ENCODE measurements at regions not wholly inside any gene's neighbourhood (a gene's known extent, or its start where the extent isn't known, plus 50 kb on each side); places are given as distances from the start of the nearest gene placed in this dataset.

- no peak for DNase-seq
- H3K27me3 Mint-ChIP-seq: peaks cover 18% of the 10 kb centered on the region
- no peak overlapping the region for H3K27ac Mint-ChIP-seq
- no peaks in the 10 kb centered on the region for H3K4me1 Mint-ChIP-seq
- CTCF ChIA-PET: no interaction called here
- H3K9me3 Mint-ChIP-seq: no peaks in the 10 kb centered on the region
- H3K4me3 Mint-ChIP-seq: no peak overlapping the region
- no peaks in the 10 kb centered on the region for H3K36me3 Mint-ChIP-seq
Observed at GRCh38 chr20:61129311-61129710, 122.8 kb upstream of the CDH4 start.

- CTCF ChIA-PET: no interaction called here
- Mint-ChIP-seq H3K27me3 (peaks cover 20% of the 10 kb centered on the region), H3K4me3 (no peak overlapping the region), H3K36me3 (no peaks in the 10 kb centered on the region), H3K4me1 (no peaks in the 10 kb centered on the region), H3K27ac (no peak overlapping the region), H3K9me3 (no peaks in the 10 kb centered on the region)
- DNase-seq: no peak
Observed at GRCh38 chr20:61130156-61130555, 121.9 kb upstream of the CDH4 start.

DNA sequence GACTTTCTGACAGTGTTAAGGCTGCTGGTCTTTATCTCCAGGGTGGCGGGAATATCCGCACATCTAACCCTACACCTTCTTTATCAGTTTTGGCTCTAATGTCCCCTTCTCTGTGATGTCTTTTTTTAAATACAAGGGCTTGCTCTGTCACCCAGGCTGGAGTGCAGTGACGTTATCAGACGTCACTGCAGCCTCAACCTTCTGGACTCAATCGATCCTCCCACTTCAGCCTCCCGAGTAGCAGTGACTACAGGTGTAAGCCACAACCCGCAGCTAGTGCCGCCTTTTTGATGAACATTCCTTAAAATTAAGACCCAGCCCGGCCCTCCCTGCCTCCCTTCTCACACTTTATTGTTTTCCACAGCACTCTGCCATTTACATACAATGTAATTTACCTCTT is 120.1 kb upstream of the CDH4 start:
- H3K4me1 Mint-ChIP-seq: no peaks in the 10 kb centered on the region
- no peak overlapping the region for H3K27ac Mint-ChIP-seq
- H3K4me3 Mint-ChIP-seq: no peak overlapping the region
- H3K27me3 Mint-ChIP-seq: peaks cover 22% of the 10 kb centered on the region
- H3K9me3 Mint-ChIP-seq: no peaks in the 10 kb centered on the region
- no peaks in the 10 kb centered on the region for H3K36me3 Mint-ChIP-seq
- no peak for DNase-seq
- CTCF ChIA-PET: no interaction called here

- CTCF ChIA-PET: no interaction called here
- no peak overlapping the region for H3K4me3 Mint-ChIP-seq
- no peaks in the 10 kb centered on the region for H3K36me3 Mint-ChIP-seq
- no peak for DNase-seq
- no peaks in the 10 kb centered on the region for H3K9me3 Mint-ChIP-seq
- no peaks in the 10 kb centered on the region for H3K4me1 Mint-ChIP-seq
- peaks cover 21% of the 10 kb centered on the region for H3K27me3 Mint-ChIP-seq
- H3K27ac Mint-ChIP-seq: no peak overlapping the region
Observed at GRCh38 chr20:61133611-61134010, 118.5 kb upstream of the CDH4 start.

- no peaks in the 10 kb centered on the region for H3K4me1 Mint-ChIP-seq
- H3K36me3 Mint-ChIP-seq: no peaks in the 10 kb centered on the region
- H3K27ac Mint-ChIP-seq: no peak overlapping the region
- H3K27me3 Mint-ChIP-seq: peaks cover 19% of the 10 kb centered on the region
- no peak for DNase-seq
- no peak overlapping the region for H3K4me3 Mint-ChIP-seq
- CTCF ChIA-PET: no interaction called here
- no peaks in the 10 kb centered on the region for H3K9me3 Mint-ChIP-seq
Observed at GRCh38 chr20:61134296-61135030, 117.6 kb upstream of the CDH4 start.

GRCh38 chr20:61135266-61135665 is 116.8 kb upstream of the CDH4 start:
- Mint-ChIP-seq H3K36me3 (no peaks in the 10 kb centered on the region), H3K27me3 (peaks cover 17% of the 10 kb centered on the region), H3K9me3 (no peaks in the 10 kb centered on the region), H3K27ac (no peak overlapping the region), H3K4me3 (no peak overlapping the region), H3K4me1 (no peaks in the 10 kb centered on the region)
- no peak for DNase-seq
- CTCF ChIA-PET: no interaction called here

DNA sequence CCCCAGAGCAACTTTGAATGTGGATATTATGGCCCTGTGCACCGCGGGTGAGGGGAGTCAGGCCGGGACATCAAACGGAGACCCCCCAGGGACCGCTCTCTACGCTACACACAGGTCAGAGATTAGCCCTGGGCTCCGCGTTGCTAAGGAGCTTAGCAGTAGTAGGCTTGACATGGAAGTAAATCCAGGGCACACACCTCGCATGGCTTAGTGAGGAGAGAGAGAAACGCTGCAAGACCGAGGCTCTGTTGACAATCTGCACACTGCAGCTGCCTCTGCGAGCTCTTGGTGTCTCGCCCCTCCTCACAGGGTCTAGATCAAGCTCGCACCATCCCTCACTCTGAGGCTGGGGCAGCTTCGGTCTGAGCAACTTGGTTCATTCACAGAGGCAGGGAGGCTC is 116.1 kb upstream of the CDH4 start:
- CTCF ChIA-PET: no interaction called here
- Mint-ChIP-seq H3K27me3 (peaks cover 11% of the 10 kb centered on the region), H3K27ac (no peak overlapping the region), H3K4me3 (no peak overlapping the region), H3K9me3 (no peaks in the 10 kb centered on the region), H3K36me3 (no peaks in the 10 kb centered on the region), H3K4me1 (no peaks in the 10 kb centered on the region)
- no peak for DNase-seq

GRCh38 chr20:61138566-61138965 is 113.5 kb upstream of the CDH4 start:
- Mint-ChIP-seq H3K4me1 (no peaks in the 10 kb centered on the region), H3K4me3 (no peak overlapping the region), H3K27ac (no peak overlapping the region), H3K36me3 (no peaks in the 10 kb centered on the region), H3K9me3 (no peaks in the 10 kb centered on the region), H3K27me3 (peaks cover 4% of the 10 kb centered on the region)
- CTCF ChIA-PET: no interaction called here
- DNase-seq: no peak

DNA sequence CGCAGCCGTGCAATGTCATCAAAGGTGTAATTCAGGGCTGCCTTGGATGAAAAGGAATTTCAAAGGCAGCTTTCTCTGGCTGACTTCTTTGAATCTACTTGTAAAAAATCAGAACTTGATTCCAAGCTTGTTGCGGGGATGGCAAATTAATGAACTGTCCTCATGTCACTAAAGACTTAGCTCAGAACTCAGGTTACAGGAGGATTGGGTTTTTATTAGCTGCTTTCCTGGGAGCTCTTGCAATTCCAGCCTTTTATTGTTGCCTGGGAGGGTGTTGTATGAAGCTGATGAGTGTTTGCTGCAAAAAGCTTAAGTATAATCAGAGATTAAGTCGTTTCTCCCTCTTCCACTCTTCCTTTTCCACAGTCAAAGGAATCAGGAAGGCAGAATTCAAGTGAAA is 113.0 kb upstream of the CDH4 start:
- no peak overlapping the region for H3K27ac Mint-ChIP-seq
- CTCF ChIA-PET: no interaction called here

GRCh38 chr20:61140576-61140975 is 111.5 kb upstream of the CDH4 start:
- no peak for DNase-seq
- H3K4me3 Mint-ChIP-seq: no peak overlapping the region
- H3K27ac Mint-ChIP-seq: no peak overlapping the region
- H3K36me3 Mint-ChIP-seq: no peaks in the 10 kb centered on the region
- H3K9me3 Mint-ChIP-seq: no peaks in the 10 kb centered on the region
- H3K4me1 Mint-ChIP-seq: no peaks in the 10 kb centered on the region
- CTCF ChIA-PET: no interaction called here
- no peaks in the 10 kb centered on the region for H3K27me3 Mint-ChIP-seq

More for the DNA sequence above, 113.0 kb upstream of the CDH4 start:
- H3K36me3 Mint-ChIP-seq: no peaks in the 10 kb centered on the region
- no peak overlapping the region for H3K4me3 Mint-ChIP-seq
- DNase-seq: no peak
- H3K9me3 Mint-ChIP-seq: no peaks in the 10 kb centered on the region
- H3K4me1 Mint-ChIP-seq: no peaks in the 10 kb centered on the region
- H3K27me3 Mint-ChIP-seq: peaks cover 4% of the 10 kb centered on the region

- Mint-ChIP-seq H3K4me3 (no peak overlapping the region), H3K36me3 (no peaks in the 10 kb centered on the region), H3K27ac (no peak overlapping the region), H3K4me1 (no peaks in the 10 kb centered on the region), H3K9me3 (no peaks in the 10 kb centered on the region), H3K27me3 (no peaks in the 10 kb centered on the region)
- CTCF ChIA-PET: no interaction called here
- DNase-seq: no peak
Observed at GRCh38 chr20:61146023-61146422, 106.0 kb upstream of the CDH4 start.

- H3K4me1 Mint-ChIP-seq: no peaks in the 10 kb centered on the region
- H3K4me3 Mint-ChIP-seq: no peak overlapping the region
- CTCF ChIA-PET: no interaction called here
- no peaks in the 10 kb centered on the region for H3K27me3 Mint-ChIP-seq
- H3K36me3 Mint-ChIP-seq: no peaks in the 10 kb centered on the region
- no peaks in the 10 kb centered on the region for H3K9me3 Mint-ChIP-seq
- no peak for DNase-seq
- no peak overlapping the region for H3K27ac Mint-ChIP-seq
Observed at GRCh38 chr20:61149636-61150035, 102.4 kb upstream of the CDH4 start.

DNA sequence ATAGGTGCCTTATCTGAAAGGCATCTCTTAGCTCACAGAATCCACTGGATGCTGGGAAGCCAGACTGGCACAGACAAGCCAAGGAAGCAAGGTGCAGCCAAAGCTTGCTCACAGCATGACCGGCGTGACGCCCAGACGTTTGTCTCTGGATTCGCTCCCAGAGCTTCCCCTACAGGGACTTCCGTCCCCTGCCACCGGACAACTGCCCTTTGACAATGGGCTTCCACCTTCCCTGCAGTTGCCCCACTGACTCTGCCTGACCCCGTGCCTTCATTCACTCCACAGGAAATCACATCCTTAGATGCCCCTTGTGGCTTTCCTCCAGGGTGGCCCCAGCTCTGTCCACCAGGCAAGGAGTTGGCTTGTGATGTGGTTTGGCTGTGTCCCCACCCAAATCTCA is 94.8 kb upstream of the CDH4 start:
- Mint-ChIP-seq H3K27ac (no peak overlapping the region), H3K36me3 (no peaks in the 10 kb centered on the region), H3K27me3 (no peaks in the 10 kb centered on the region), H3K9me3 (peaks cover 8% of the 10 kb centered on the region), H3K4me1 (no peaks in the 10 kb centered on the region), H3K4me3 (no peak overlapping the region)
- no peak for DNase-seq
- CTCF ChIA-PET: no interaction called here

- Mint-ChIP-seq H3K4me1 (no peaks in the 10 kb centered on the region), H3K9me3 (peaks cover 8% of the 10 kb centered on the region), H3K4me3 (no peak overlapping the region), H3K36me3 (no peaks in the 10 kb centered on the region), H3K27me3 (peaks cover 3% of the 10 kb centered on the region), H3K27ac (no peak overlapping the region)
- CTCF ChIA-PET: no interaction called here
- no peak for DNase-seq
Observed at GRCh38 chr20:61159957-61160686, 91.9 kb upstream of the CDH4 start.

- Mint-ChIP-seq H3K36me3 (no peaks in the 10 kb centered on the region), H3K4me1 (no peaks in the 10 kb centered on the region)
Observed at GRCh38 chr20:61161726-61162390, 90.2 kb upstream of the CDH4 start.

More at GRCh38 chr20:61161726-61162390, 90.2 kb upstream of the CDH4 start:
- peaks cover 8% of the 10 kb centered on the region for H3K9me3 Mint-ChIP-seq
- CTCF ChIA-PET: no interaction called here
- H3K27me3 Mint-ChIP-seq: peaks cover 3% of the 10 kb centered on the region
- H3K4me3 Mint-ChIP-seq: no peak overlapping the region
- no peak for DNase-seq
- no peak overlapping the region for H3K27ac Mint-ChIP-seq

All from activated naive CD4-positive, alpha-beta T cell treated with anti-CD3 and anti-CD28 coated beads, Interleukin-2, amount 10 ng/mL, durations not matched to agents 7 days and 5 days (primary cell).